IPS-18a (cell line): ENCODE measurements at regions not wholly inside any gene's neighbourhood (a gene's known extent, or its start where the extent isn't known, plus 50 kb on each side); places are given as distances from the start of the nearest gene placed in this dataset.

Experiments used
- H3K27ac ChIP-seq: one replicate; pipeline ENCODE4 v1.5.1; 2013; ENCODE audit warnings: low read length
- H3K27me3 ChIP-seq: one replicate; pipeline ENCODE4 v1.6.1; 2013; ENCODE audit warnings: mild to moderate bottlenecking, low read length; ENCODE audit not compliant: control insufficient read depth, insufficient read depth
- H3K36me3 ChIP-seq: one replicate; pipeline ENCODE4 v1.6.1; 2013; ENCODE audit warnings: low read depth, low read length; ENCODE audit not compliant: control insufficient read depth
- H3K4me1 ChIP-seq: one replicate; pipeline ENCODE4 v1.6.1; 2013; ENCODE audit warnings: low read depth, low read length; ENCODE audit not compliant: control insufficient read depth
- H3K4me3 ChIP-seq: one replicate; pipeline ENCODE4 v1.5.1; 2013; ENCODE audit warnings: low read length
- H3K9ac ChIP-seq: one replicate; pipeline ENCODE4 v1.6.1; 2013; ENCODE audit warnings: mild to moderate bottlenecking, low read length, moderate library complexity
- H3K9me3 ChIP-seq: one replicate; pipeline ENCODE4 v1.6.1; 2013; ENCODE audit warnings: low read depth, low read length; ENCODE audit not compliant: control insufficient read depth

DNA sequence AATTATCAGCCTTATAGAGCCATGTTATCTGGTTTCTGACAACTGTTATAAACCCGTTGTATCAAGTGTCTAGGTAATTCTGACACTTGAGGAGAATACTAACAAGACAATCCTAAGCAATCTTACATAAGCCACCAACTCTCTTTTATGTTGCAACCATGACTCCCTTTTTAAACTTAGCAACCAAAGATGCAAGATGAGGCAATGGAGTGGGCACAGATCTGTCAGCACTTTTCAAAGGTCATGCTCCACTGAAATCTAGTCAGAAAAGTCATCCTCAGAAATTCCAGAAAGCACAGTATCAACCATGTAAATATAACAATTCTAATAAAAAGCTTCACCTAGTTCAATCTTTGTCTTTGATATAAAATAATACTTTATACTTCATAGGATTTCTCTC lies 77.0 kb upstream of the SEMA3A start:
- Histone ChIP-seq H3K36me3 (no peaks in the 10 kb centered on the region), H3K27ac (no peak overlapping the region), H3K9ac (no peak overlapping the region), H3K4me1 (peaks cover 4% of the 10 kb centered on the region), H3K27me3 (no peaks in the 10 kb centered on the region), H3K9me3 (no peaks in the 10 kb centered on the region), H3K4me3 (no peak overlapping the region)

DNA sequence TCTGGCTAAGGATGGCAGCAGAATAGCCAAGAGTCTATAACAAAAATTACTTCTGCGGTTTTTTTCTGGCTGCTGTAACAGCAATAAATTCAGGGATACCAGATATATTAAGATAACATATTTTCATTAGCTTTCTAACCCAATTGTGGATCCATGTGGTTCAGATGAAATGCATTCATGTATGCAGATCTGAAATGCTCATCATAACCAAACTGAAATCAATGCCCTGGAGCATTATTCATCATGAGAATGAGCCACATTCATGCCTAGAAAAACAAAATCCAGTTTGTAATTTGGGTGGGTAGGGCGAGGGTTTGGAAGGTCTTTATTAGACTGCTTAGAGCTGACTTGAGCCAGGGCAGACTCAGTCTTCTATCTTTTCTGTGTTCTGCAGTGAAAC lies 69.8 kb upstream of the SEMA3A start:
- Histone ChIP-seq H3K36me3 (no peaks in the 10 kb centered on the region), H3K27me3 (no peaks in the 10 kb centered on the region), H3K27ac (no peak overlapping the region), H3K9me3 (no peaks in the 10 kb centered on the region), H3K4me1 (no peaks in the 10 kb centered on the region), H3K9ac (no peak overlapping the region), H3K4me3 (no peak overlapping the region)

- H3K9ac ChIP-seq: no peak overlapping the region
- H3K4me3 ChIP-seq: no peak overlapping the region
- no peak overlapping the region for H3K27ac ChIP-seq
- no peaks in the 10 kb centered on the region for H3K4me1 ChIP-seq
- no peaks in the 10 kb centered on the region for H3K36me3 ChIP-seq
- H3K27me3 ChIP-seq: no peaks in the 10 kb centered on the region
- no peaks in the 10 kb centered on the region for H3K9me3 ChIP-seq
These were observed 68.5 kb upstream of the SEMA3A start for GRCh38 chr7:84263106-84263505.

- no peak overlapping the region for H3K4me3 ChIP-seq
- no peaks in the 10 kb centered on the region for H3K36me3 ChIP-seq
- no peaks in the 10 kb centered on the region for H3K27me3 ChIP-seq
- no peak overlapping the region for H3K9ac ChIP-seq
- H3K27ac ChIP-seq: no peak overlapping the region
- H3K9me3 ChIP-seq: no peaks in the 10 kb centered on the region
- no peaks in the 10 kb centered on the region for H3K4me1 ChIP-seq
These were observed 66.9 kb upstream of the SEMA3A start for GRCh38 chr7:84261509-84261908.

- Histone ChIP-seq H3K27me3 (no peaks in the 10 kb centered on the region), H3K9me3 (no peaks in the 10 kb centered on the region), H3K27ac (no peak overlapping the region), H3K9ac (no peak overlapping the region), H3K36me3 (no peaks in the 10 kb centered on the region), H3K4me3 (no peak overlapping the region), H3K4me1 (no peaks in the 10 kb centered on the region)
These were observed 64.0 kb upstream of the SEMA3A start for GRCh38 chr7:84258628-84259027.

GRCh38 chr7:84256571-84256971 lies 62.0 kb upstream of the SEMA3A start:
- Histone ChIP-seq H3K4me3 (no peak overlapping the region), H3K36me3 (no peaks in the 10 kb centered on the region), H3K27ac (no peak overlapping the region), H3K27me3 (no peaks in the 10 kb centered on the region), H3K9ac (no peak overlapping the region), H3K4me1 (peaks cover 2% of the 10 kb centered on the region), H3K9me3 (no peaks in the 10 kb centered on the region)

GRCh38 chr7:84251277-84251781 lies 56.7 kb upstream of the SEMA3A start:
- H3K9ac ChIP-seq: no peak overlapping the region
- H3K36me3 ChIP-seq: no peaks in the 10 kb centered on the region
- H3K4me1 ChIP-seq: peaks cover 16% of the 10 kb centered on the region
- H3K9me3 ChIP-seq: no peaks in the 10 kb centered on the region
- no peak overlapping the region for H3K4me3 ChIP-seq
- no peak overlapping the region for H3K27ac ChIP-seq
- no peaks in the 10 kb centered on the region for H3K27me3 ChIP-seq

GRCh38 chr7:84250452-84250851 lies 55.9 kb upstream of the SEMA3A start:
- H3K36me3 ChIP-seq: no peaks in the 10 kb centered on the region
- H3K4me3 ChIP-seq: no peak overlapping the region
- no peak overlapping the region for H3K27ac ChIP-seq
- peaks cover 3% of the 10 kb centered on the region for H3K9me3 ChIP-seq
- no peaks in the 10 kb centered on the region for H3K27me3 ChIP-seq
- no peak overlapping the region for H3K9ac ChIP-seq
- H3K4me1 ChIP-seq: peaks cover 16% of the 10 kb centered on the region

DNA sequence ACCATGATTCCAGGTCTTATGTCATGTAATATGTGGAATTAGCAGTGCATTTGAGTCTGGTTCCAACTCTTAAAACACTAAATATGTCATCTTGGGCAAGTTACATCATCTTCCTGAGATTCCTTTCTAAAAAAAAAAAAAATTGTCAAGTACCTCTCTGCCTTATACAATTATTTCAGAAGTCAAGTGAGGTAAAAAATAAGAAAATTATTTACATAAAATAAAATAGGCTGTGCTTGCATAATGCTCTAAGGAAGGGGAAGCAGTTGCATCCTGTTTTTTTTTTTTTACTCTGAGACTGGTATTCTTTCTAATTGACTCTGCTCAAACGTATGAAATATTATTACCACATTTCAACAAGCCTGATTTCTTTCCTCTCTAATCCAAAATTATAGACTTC lies 55.1 kb upstream of the SEMA3A start:
- peaks cover 4% of the 10 kb centered on the region for H3K9me3 ChIP-seq
- H3K27me3 ChIP-seq: no peaks in the 10 kb centered on the region
- H3K4me1 ChIP-seq: peaks cover 16% of the 10 kb centered on the region
- H3K36me3 ChIP-seq: no peaks in the 10 kb centered on the region
- H3K27ac ChIP-seq: no peak overlapping the region
- no peak overlapping the region for H3K9ac ChIP-seq
- H3K4me3 ChIP-seq: no peak overlapping the region

DNA sequence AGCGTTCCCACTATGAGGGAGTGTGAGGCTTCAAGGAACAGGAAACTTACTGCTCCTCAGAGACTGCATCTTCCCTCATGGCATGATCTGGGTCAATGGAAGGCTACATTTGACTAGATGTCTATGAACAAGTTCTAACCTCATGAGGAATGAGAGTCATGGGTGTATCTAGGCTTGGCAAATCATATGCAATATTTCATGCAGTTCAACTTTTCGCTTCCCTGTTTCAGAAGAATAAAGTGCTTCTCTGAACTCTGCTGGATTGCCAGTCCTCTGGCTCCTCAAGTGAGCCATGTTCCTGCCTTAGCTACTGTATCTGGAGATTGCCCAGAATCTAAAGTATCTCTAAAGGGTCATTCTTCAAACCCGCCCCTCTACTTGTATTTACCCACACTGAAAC lies 54.3 kb upstream of the SEMA3A start:
- H3K9ac ChIP-seq: no peak overlapping the region
- H3K4me3 ChIP-seq: no peak overlapping the region
- peaks cover 8% of the 10 kb centered on the region for H3K9me3 ChIP-seq
- no peak overlapping the region for H3K27ac ChIP-seq
- no peaks in the 10 kb centered on the region for H3K36me3 ChIP-seq
- H3K27me3 ChIP-seq: no peaks in the 10 kb centered on the region
- H3K4me1 ChIP-seq: peaks cover 16% of the 10 kb centered on the region

- H3K9me3 ChIP-seq: peaks cover 8% of the 10 kb centered on the region
- no peaks in the 10 kb centered on the region for H3K27me3 ChIP-seq
- peaks cover 16% of the 10 kb centered on the region for H3K4me1 ChIP-seq
- no peaks in the 10 kb centered on the region for H3K36me3 ChIP-seq
- H3K4me3 ChIP-seq: no peak overlapping the region
- no peak overlapping the region for H3K27ac ChIP-seq
- H3K9ac ChIP-seq: no peak overlapping the region
These were observed 53.7 kb upstream of the SEMA3A start for GRCh38 chr7:84248267-84248666.

- Histone ChIP-seq H3K27ac (no peak overlapping the region), H3K9ac (no peak overlapping the region)
These were observed 53.0 kb upstream of the SEMA3A start for GRCh38 chr7:84247591-84247990.

More at GRCh38 chr7:84247591-84247990, 53.0 kb upstream of the SEMA3A start:
- H3K27me3 ChIP-seq: no peaks in the 10 kb centered on the region
- no peaks in the 10 kb centered on the region for H3K36me3 ChIP-seq
- no peak overlapping the region for H3K4me3 ChIP-seq
- peaks cover 16% of the 10 kb centered on the region for H3K4me1 ChIP-seq
- peaks cover 8% of the 10 kb centered on the region for H3K9me3 ChIP-seq
